ENCODE measurements at regions not wholly inside any gene's neighbourhood (a gene's known extent, or its start where the extent isn't known, plus 50 kb on each side); places are given as distances from the start of the nearest gene placed in this dataset.
"Not testable (repeated sequence)": the region's sequence is repeated elsewhere in the genome, so short reads cannot be mapped to it uniquely, and the experiment has no call there.

DNA sequence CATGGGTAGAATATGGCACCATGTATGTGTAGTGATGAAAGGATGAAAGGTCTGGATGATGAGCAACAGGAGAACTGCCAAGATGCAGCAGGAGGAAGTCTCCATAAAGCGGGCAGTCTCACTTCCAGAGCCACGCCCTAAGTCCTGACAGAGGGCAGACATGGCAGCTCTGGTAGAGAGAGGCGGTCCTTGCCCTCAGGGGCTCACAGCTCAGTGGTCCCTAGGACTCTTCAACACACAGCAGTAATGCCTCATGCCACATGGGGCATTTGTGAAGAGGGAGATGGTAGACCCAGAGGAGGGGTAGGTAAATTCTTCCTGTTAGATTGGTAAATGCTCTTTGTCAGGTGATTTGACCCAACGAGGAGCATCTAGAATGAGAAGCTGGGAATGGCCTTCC lies 1088.4 kb downstream of the BCL11B start:
- no peak for DNase-seq

DNA sequence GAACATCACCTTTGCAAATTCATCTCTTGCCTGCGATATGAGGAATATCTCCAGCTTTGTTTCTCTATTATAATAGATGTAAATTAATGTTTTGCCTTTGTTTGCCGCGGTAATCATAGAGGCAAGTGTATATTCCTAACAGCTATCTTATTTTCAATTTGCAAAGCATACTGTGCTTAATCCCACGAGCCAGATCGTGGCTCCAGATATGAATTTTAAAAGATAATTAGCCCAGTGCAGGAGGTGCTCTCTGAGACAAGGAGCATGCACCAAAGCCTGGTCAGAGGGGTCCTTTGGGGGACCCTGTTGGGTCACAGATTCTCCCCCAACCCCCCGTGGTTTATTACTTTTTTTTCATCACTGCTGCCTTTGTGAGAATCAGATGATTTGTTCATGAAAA lies 1087.5 kb downstream of the BCL11B start:
- DNase-seq: no peak

DNA sequence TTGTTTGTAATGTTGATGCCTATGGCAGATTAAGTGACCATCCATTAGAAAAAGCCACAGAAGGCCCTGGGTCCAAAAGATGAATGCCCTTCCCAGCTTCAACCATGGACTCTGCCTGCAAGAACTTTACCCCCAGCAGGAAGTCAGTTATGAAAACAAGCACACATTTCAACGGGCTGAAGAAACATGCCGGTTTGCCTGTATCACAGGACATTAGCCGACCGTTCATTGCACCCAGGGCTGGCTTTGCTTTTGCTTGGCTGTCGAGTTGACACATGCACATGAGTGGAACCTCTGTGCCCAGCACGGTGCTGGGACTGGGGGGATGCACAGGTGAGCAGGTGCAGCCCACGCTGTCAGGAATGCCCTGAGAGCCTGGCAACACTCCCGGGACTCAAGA lies 1087.0 kb downstream of the BCL11B start:
- DNase-seq: no peak

DNA sequence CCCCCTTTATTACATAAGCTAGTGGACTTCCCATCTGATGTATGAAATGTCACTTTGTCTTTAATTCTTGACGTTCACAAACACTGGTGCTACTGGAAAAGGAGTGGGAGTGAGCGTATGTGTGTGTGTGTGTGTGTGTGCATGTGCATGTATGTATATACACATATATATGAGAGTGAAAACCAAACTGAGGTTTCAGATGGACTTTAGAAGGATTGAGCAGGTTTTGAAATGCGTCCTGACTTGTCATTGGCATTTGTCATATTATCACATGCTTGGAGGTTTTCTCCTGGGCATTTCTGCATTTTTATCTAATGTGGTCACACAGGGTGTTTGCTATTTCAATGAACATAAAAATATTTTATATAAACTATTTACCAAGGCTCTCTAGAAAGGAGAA lies 1085.9 kb downstream of the BCL11B start:
- DNase-seq: no peak

DNA sequence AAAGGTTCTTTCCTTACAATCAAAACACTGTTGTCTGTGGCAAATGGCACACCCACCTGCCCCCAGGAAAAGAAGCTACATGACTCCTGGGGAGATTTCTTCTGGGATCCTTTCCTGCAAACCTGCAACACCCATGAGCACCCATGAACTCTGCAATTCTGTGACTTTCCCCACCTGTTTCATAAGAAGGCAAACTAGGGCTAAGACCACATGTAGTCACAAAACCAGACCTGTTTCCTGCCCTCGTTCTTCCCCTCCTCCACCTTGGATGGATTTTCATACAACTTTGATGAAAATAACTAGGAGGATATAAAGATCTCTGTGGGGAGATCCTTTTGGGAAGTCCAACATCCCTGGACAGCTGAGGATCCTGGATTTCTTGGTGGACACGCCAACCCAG lies 1084.7 kb downstream of the BCL11B start:
- DNase-seq: no peak

DNA sequence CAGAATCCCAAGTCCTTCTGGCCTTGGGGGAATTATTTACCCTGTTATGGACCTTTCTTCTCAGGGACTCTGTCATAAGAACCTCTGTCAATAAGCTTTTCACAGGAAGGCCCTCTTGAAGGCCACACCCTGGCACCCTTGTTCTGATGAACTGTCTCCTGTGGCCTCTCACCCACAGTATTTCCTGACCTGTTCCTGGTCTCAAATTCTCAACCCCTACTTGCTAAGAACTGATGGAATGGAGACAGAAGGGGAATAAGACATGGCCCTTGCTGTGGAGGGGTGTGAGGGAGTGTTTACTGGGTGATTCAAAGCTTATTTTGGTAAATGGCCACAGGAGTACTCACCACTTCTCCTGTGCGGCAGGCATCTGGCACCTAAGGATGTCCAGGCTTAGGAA lies 1082.9 kb downstream of the BCL11B start:
- DNase-seq: no peak

DNA sequence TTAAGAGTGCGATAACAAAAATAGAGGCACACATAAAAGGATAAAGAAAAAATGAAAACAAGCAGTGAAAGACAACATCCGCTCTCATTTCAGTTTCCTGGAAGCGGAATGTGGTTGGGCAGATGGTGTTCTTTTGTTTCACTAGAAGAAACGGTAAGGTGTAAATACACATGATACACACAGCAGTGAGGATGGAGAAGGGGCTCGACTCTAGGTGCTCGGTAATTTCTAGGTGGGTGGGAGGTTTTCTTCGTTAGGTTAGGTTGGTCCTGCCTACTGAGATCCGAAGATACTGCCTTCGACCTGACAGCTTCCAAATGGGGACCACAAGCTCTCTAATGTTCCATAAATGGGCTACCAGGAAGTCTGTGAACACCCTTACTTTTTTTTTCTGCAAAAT lies 1082.5 kb downstream of the BCL11B start:
- no peak for DNase-seq

DNA sequence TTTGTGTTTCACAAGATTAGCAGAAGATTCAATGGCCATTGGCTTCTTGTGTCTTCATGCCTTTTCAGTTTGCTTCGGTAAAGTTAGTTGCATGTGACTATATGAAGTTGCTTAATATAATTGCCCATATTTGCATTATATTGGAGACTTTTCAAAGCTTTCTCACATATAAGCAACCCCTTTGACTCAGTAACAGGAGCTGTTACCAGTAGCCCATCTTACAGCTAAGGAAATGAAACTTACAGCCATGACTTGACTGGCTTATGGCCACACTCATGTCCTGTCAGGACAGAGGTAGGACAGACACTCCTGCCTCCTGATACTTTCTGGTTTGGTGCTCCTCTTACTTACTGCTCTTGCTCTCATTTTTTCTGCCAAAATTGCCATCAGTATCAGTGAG lies 1082.1 kb downstream of the BCL11B start:
- DNase-seq: no peak

DNA sequence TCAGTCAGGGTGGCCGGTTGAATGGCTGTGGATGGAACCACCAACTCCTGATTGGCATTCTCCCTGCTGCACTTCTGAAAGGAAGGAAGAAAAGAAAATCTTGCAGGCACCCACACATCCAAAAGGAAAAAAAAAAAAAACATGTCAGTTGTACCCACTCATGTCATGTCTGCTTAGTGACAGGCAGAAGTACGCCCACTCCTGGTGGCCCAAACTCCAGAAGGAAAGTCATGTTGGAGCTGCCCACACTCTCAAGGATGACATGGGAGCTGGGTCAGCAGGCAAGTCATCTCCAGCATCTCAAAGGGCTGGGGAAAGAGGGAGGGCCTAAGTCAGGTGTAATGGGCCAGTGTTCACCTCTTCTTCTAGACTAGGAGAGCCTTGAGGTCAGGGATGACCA lies 1079.1 kb downstream of the BCL11B start:
- DNase-seq: no peak

DNA sequence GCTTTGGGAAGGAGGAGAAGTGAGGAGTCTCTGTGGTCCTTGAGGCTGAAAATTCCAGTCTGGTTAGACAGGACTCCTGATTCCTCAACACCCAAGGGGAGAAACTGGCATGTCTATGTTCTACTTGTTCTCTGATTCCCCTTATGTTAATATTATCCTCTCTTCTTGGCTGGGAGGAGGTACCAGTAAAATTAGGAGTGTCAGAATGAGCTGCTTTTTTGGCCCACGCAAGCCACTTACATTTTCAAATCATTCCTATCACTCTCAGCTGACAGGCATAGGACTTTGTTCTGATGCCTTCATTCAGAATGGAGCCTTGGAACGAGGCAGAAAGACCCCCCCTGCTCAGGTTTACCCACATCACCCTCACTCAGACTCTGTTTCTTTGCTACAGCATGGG lies 1077.2 kb downstream of the BCL11B start:
- DNase-seq: no peak

DNA sequence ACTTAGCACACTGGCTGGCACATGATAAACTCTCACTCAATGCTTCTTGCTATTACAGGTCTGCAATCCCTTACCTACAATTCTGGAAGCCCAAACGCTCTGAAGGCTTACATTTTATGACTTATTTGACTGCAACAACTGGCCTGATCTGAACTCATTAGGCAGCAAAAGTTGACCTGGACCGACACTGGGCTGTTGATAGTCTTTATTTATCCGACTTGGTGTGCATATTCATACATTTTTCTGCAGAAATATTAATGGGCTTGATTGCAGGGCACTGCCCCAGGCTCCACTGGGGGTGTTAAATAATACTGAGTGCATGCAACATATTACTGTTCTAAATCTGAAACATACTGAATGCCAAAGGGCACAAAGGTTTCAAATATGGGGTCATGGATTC lies 1076.7 kb downstream of the BCL11B start:
- DNase-seq: no peak

DNA sequence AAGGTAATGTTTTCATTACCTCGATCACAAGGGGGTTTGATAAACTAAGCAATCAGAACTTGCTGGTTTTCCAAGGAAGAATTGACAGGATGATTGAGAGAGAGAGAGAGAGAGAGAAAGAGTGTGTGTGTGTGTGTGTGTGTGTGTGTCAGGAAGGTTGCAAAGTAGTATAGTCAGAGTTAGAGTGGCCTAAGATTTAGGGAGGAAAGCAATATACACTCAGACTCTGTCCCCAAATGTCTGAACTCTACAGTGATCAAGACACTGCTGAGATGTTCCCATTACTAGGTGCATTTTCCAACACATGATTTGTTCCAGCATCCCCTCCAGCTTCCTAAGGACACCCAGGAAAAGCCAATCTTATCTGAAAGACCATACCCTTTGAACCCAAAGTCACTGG lies 1074.1 kb downstream of the BCL11B start:
- no peak for DNase-seq

DNA sequence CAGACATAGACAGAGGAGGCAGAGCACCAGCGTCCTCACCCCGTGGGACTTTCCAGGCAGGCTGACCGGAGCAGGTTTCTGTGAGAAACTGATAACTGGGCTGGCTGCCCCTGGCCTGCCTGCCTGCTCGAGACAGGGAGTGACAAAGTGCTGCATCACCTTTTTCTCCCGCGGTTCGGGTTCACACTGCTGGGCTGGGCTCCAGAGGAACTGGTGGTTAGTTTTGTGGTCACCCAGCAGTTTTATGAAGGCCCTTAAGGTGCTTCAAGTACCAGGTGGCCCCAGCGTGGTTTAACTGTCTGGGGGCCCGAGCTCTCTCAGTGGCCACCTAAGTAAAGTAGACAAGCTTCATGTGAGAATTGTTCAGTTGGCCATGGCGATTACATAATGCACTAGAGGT lies 1073.6 kb downstream of the BCL11B start:
- no peak for DNase-seq

DNA sequence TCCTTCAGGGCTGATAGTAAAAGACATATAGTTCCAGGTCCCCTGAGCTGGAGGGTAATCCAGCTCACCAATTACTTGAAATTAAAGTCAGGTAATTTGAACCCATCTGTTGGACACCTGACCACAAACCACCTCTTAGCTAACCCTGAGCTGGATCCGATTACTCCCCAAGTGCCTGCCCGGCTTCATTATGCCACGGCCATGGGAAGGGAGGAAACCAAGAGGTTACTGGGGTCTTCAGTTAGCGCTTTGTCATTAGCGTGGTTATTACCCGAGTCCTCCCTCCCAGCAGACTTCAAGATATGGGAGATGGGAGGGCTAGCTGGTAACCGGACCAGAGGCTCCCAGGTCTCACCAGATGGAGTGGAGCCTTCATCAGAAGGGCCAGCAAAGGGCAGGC lies 1071.4 kb downstream of the BCL11B start:
- no peak for DNase-seq

DNA sequence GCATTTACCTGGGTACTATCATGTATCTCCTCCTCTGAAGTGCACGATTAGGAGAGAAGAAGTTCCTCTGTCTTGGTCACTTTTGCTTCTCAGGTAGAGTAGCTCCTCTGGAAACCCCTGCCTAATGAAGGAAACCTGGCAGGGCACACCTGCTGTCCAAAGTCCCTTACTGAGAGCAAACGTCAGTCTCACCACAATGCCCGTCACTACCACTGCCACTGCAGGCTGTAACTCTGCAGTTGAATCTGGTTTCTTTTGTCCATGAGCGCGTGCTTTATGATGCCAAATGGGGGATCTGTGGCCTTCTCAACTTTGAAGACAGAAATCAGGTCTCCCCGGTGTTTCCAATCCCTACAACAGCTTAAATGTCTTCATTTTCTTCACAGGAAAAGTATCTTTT lies 1068.6 kb downstream of the BCL11B start:
- no peak for DNase-seq

DNA sequence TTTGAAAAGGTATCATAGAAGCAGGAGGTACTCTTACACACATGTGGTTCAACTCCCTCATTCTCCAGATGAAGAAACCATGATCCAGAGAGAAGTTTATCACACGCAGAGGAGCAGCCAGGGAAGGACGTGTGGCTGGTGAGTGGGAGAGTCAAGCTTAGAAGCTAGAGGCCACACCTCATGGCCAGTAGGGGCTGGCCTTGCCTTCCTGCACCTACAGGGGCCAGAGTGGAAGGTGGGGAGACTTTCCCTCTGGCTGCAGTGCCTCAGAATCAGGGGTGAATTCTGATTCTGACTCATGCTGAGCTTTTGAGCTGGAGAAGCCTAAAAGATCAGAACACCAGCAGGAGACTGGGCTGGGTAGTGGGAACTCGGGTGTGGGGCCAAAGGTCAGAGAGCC lies 1067.9 kb downstream of the BCL11B start:
- no peak for DNase-seq

DNA sequence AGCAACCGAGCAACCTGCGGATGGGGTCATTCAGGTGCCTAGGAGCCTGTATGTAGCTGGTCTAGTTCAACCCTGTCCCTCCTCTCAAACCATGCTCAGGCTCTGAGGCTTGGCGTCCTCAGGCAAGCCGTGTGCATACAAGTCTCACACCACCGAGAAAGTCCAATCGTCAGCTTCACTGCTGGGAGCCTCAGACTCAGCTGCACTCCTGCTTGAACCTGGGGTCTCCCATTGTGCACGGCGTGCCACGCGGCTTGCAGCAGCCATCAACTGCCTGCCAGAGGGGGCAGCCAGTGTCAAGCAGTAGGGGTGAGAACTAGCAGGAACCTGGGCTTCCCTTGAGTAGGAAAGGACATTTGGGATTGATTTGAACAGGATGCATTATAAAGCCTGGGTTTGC lies 1064.6 kb downstream of the BCL11B start:
- no peak for DNase-seq

DNA sequence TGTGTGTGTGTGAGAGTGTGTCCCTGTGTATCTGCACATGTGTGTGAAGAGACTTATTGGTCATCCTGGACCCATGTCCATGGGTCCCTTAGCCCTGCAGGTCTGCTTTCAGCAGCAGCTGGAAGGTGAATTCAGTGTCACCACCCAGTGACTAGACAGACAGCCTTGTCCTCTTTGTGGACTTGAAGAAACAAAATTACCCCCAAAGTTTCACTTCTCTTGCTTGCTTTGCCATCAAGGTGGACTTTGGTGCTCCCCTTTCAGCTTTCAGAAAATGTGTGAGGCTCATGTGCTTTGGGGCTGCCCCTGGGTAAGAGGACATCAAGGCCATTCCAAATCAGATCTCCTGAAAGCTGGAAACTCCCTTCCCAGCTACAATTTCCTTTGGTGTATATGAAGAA lies 1063.8 kb downstream of the BCL11B start:
- no peak for DNase-seq

DNA sequence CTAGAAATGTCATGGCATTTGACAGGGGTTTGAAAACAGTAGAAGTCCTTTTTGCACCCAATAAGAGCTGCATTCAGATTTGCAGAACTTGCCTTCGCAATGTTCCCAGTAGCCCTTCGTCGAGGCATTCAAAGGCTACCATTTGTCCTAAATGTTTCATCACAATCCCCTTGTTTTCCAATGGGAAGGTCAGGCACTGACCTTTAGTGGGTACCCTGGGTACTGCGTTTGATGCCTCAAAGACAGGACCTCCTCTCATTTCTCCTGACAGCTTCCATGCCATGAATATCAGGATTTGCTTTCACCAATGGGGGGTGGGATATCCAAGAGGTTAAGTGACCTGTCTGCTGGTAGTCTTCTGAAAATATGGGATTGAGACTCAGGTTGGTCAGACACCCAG lies 1063.1 kb downstream of the BCL11B start:
- DNase-seq: no peak

DNA sequence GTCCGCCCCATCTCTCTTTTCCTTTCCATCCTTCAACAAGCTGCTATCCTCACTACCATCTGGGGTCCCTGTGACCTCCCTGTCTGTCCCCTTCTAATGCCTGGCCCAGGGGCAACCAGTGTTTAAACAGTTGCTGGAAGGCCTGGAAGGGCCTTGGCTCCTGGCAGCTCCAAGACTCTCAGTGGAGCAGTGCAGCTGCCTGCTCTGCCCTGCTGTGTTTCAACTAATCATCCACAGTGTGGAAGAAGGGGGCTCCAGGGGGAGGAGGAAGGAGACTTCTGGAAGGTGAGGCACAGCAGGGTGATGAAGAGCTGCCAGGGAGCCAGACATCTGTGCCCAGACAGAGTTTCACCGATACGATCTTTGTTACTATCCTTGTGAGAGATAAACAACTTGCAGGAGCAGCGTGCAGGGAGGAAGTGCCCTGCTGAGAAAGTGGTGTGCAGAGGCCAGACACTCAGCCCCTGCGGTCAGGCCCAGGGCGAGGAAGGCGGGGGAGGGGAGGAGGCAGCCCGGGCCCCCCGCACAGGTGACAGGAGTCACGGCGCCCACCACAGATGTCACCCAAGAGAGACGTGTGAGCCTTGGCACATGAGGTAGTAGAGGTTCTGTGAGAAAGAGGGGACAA lies 1061.8 kb downstream of the BCL11B start:
- DNase-seq: no peak

DNA sequence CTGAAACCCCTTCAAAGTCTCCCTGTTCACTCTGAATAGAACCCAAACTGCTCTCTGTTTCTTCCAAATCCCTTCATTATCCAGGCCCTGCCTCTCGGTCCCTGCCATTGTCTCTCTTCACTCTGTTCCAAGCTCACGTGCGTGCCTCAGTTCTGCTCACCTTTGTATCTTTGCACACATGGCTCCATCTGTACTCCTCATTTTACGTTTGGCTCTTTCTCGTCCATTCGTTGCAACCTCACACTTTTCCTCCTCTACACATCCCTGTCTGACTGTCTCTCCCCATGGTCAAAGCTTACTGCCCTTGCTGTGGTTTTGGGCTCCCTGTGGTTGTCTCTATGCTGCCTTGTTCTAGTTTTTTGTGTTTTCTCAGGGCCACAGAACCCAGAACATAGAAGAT lies 1054.5 kb downstream of the BCL11B start:
- DNase-seq: no peak

DNA sequence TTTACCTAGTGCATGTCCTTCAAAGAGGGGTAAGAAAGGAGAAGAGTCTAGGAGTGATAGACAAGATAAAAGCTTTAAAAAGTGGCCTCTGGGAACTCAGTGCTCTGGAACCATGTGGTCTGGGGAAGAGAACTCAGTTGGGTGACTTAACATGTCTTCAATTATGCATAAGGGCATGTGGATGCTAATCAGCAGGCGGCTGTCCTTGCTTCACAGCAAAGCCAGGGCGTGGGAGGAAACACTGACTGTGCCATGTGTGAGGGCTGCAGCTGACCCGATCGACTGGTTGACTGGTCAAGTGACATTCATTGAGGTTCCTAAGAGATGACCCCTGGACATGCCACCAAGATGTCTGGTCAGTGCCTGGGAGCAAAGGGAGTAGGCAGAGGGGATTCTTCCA lies 1053.8 kb downstream of the BCL11B start:
- no peak for DNase-seq

DNA sequence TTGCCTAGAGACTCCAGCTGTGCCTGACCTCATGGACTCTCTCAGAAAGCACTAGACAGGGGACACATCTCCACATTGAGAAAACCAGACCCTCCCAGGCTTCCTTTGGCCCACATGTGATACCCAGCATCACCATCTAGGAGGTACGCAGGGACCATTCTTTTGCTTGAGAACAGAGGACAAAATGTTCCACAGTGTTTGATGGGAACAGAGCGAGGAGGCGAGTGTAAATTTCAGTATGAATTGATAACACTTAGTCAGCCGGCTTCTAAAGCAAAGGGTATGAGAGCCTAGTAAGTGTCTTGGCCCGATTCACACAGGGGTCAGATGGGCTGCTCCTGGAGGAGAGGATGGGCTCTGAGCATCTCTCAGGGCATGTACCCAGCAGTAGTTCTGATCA lies 1052.4 kb downstream of the BCL11B start:
- no peak for DNase-seq

DNA sequence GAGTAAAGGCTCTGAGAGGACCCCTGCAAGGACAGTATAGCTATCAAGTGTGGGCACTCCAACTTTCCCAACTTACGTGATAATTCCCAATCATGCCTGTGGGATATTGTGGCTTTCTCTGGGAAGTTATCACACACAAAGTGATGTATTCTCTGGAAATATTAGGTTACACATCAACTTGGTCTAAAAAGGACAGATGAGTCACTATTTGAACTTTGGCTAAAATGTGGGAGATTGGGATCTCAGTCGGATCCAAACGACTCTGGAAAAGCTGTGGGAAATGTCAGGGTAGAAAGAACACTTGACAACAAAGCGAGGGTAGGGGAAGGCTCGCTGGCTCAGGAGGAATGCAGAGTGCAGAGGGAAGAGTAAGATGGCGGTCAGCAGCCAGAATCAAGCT lies 1048.9 kb downstream of the BCL11B start:
- no peak for DNase-seq

DNA sequence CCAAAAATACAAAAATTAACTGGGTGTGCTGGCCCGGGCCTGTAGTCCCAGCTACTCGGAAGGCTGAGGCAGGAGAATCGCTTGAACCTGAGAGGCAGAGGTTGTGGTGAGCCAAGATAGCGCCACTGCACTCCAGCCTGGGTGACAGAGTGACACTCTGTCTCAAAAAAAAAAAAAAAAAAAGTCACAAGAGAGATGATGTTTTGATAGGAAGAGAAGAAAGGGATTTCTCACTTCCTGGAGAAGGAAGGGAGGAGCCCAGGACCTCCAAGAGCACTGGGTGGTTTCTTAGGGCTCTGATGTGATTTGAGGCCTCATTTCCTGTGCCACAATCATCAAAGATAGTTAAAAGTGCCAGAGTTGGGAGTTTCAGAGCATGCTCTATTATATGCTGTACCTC lies 1048.3 kb downstream of the BCL11B start:
- not testable (repeated sequence) for DNase-seq

DNA sequence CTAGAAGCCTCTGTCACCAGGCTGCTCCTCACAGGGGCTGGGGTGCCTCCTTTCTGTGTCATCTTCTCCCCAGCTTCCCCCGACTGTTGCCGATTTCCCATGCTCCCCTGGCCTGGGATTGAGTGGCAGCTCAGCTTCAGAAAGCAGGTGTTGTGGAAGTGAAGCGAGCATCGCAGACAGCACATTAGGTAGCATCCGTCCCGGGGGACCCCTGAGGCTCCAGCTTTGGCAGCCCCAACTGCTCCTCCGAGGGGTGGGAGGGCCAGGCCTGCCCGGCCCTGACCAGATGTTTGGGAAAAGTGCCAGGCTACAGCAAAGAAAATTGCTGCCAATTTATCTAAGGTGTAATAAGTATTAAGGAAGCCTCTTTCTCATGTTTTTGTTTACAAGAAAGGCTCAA lies 1045.6 kb downstream of the BCL11B start:
- no peak for DNase-seq
